Esophagus squamous epithelium (tissue), 4 donors: ENCODE measurements at regions not wholly inside any gene's neighbourhood (a gene's known extent, or its start where the extent isn't known, plus 50 kb on each side); places are given as distances from the start of the nearest gene placed in this dataset.

Source experiments
- CTCF ChIP-seq, 6 experiments: fragments of 450-650 bp in 4 of 6; fragments of 200-600 bp in 2 of 6; sonication (generic) in 2 of 6; IDR thresholded peaks; one replicate each; pipeline ENCODE4 v1.5.1; 2016 to 2019; ENCODE audit warnings: antibody characterized with exemption in 6 of 6, mild to moderate bottlenecking in 4 of 6, moderate library complexity in 4 of 6
- POLR2A ChIP-seq, 4 donors: fragments of 450-650 bp; IDR thresholded peaks; one replicate each; pipeline ENCODE4 v1.6.1; 2017; ENCODE audit warnings: antibody characterized with exemption in 4 of 4, mild to moderate bottlenecking in 4 of 4, moderate library complexity in 3 of 4

DNA sequence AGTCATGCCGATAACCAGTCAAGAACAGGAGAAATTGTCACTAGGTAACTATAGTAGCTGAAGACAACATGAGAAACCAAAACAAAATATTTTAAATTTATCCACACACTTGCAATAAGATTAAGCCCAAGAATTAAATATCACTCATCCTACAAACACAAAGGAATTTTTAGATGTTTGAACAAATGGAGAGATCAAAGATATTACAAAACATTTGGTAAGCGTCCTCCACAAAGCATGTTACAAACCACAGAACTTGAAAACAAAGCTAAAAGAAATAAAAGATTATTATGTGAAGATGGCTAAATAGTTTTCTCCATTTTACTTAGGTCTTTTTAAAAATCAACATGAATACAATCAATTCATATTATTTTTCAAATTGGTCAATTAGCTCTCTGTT, 631.9 kb upstream of the INTU start:
- no peak for TF ChIP-seq POLR2A (IDR thresholded peaks at IDR 0.05)
- TF ChIP-seq CTCF (IDR thresholded peaks at IDR 0.05) = no peak
